GM21360 (cell line): ENCODE measurements at regions not wholly inside any gene's neighbourhood (a gene's known extent, or its start where the extent isn't known, plus 50 kb on each side); places are given as distances from the start of the nearest gene placed in this dataset.
"Not testable (repeated sequence)": the region's sequence is repeated elsewhere in the genome, so short reads cannot be mapped to it uniquely, and the experiment has no call there.

Experiments used
- ATAC-seq: cut with Tn5 transposase; IDR thresholded peaks from one replicate; pipeline ENCODE4 v1.9.1; 2021; ENCODE audit warnings: mild to moderate bottlenecking, moderate library complexity; ENCODE audit not compliant: unreplicated experiment

- ATAC-seq, result no peak
Observed at GRCh38 chr4:54861201-54861600, 203.4 kb downstream of the KIT start.

GRCh38 chr4:54855191-54855854, 197.6 kb downstream of the KIT start:
- ATAC-seq, result no peak

- ATAC-seq, result no peak
Observed at GRCh38 chr4:54852602-54853001, 194.8 kb downstream of the KIT start.

- ATAC-seq, result no peak
Observed at GRCh38 chr4:54852054-54852453, 194.3 kb downstream of the KIT start.

- ATAC-seq, result no peak
Observed at GRCh38 chr4:54844911-54845310, 187.2 kb downstream of the KIT start.

- ATAC-seq, result no peak
Observed at GRCh38 chr4:54843946-54844345, 186.2 kb downstream of the KIT start.

- no peak for ATAC-seq
Observed at GRCh38 chr4:54843106-54843505, 185.3 kb downstream of the KIT start.

- no peak for ATAC-seq
Observed at GRCh38 chr4:54842656-54843055, 184.9 kb downstream of the KIT start.

GRCh38 chr4:54842226-54842625, 184.5 kb downstream of the KIT start:
- no peak for ATAC-seq

- ATAC-seq, result no peak
Observed at GRCh38 chr4:54840992-54841768, 183.4 kb downstream of the KIT start.

- ATAC-seq, result no peak
Observed at GRCh38 chr4:54840430-54840829, 182.7 kb downstream of the KIT start.

GRCh38 chr4:54838301-54838700, 180.5 kb downstream of the KIT start:
- ATAC-seq, result no peak

- no peak for ATAC-seq
Observed at GRCh38 chr4:54837576-54838140, 179.9 kb downstream of the KIT start.

GRCh38 chr4:54828361-54828760, 170.6 kb downstream of the KIT start:
- ATAC-seq, result not testable (repeated sequence)

GRCh38 chr4:54823616-54824015, 165.9 kb downstream of the KIT start:
- ATAC-seq, result no peak

GRCh38 chr4:54819034-54819433, 161.3 kb downstream of the KIT start:
- no peak for ATAC-seq

GRCh38 chr4:54818481-54818880, 160.7 kb downstream of the KIT start:
- ATAC-seq, result no peak

- no peak for ATAC-seq
Observed at GRCh38 chr4:54813674-54814073, 155.9 kb downstream of the KIT start.

- no peak for ATAC-seq
Observed at GRCh38 chr4:54806351-54806750, 148.6 kb downstream of the KIT start.

GRCh38 chr4:54802336-54802735, 144.6 kb downstream of the KIT start:
- no peak for ATAC-seq

- no peak for ATAC-seq
Observed at GRCh38 chr4:54800831-54801530, 143.2 kb downstream of the KIT start.

- no peak for ATAC-seq
Observed at GRCh38 chr4:54794579-54794978, 136.8 kb downstream of the KIT start.
